GM12878 (cell line): ENCODE measurements at regions not wholly inside any gene's neighbourhood (a gene's known extent, or its start where the extent isn't known, plus 50 kb on each side); places are given as distances from the start of the nearest gene placed in this dataset.

ENCODE experiments used
- ATAC-seq: fragments of 200-7000 bp; cut with Tn5 transposase; 3 replicates; pipeline ENCODE4 v1.9.1; 2020; ENCODE audit warnings: mild to moderate bottlenecking, moderate library complexity
- BruUV-seq: library from RNA; stranded (reverse); fragments of 400-500 nt; replicated peaks from 2 replicates; lab custom pipeline; 2021; lab: Mats Ljungman, UMichigan
- CTCF ChIA-PET: fragments of 300-600 bp; sonication (Branson Sonifier 250); formaldehyde crosslinking; extraction: SDS; loops from one replicate; lab custom pipeline; 2021; ENCODE audit warnings: inconsistent platforms; lab: Yijun Ruan, JAX
- POLR2A ChIA-PET: fragments of 350-600 bp; formaldehyde crosslinking; extraction: SDS; loops from one replicate; lab custom pipeline; 2021; ENCODE audit warnings: inconsistent platforms; lab: Charles Lee
- RAD21 ChIA-PET: fragments of 300-600 bp; sonication (Branson Sonifier 250); formaldehyde crosslinking; loops from one replicate; lab custom pipeline; 2023; ENCODE audit warnings: antibody characterized with exemption; ENCODE audit not compliant: unreplicated experiment; lab: Charles Lee
- SMC1A ChIA-PET: fragments of 300-600 bp; sonication (Branson Sonifier 250); formaldehyde crosslinking; loops from one replicate; lab custom pipeline; 2023; ENCODE audit not compliant: unreplicated experiment, uncharacterized antibody; lab: Charles Lee
- DNase-seq: peaks from one replicate; pipeline ENCODE4 v3.0.0-alpha.2; 2011; ENCODE audit warnings: low read depth, low spot score
- FAIRE-seq: peaks from 3 replicates; lab custom pipeline; 2011; peaks lifted over from hg19 to GRCh38; lab: Jason Lieb, UNC
- H2AFZ ChIP-seq: 2 replicates; pipeline ENCODE4 v1.6.0; 2011; ENCODE audit warnings: low read depth, low read length, control low read depth; ENCODE audit not compliant: control insufficient read depth
- H3K27ac ChIP-seq: 2 replicates; pipeline ENCODE4 v1.5.1; 2011; ENCODE audit warnings: control low read depth; ENCODE audit not compliant: control insufficient read depth, insufficient read depth
- H3K27me3 ChIP-seq, 2 experiments: replicated peaks in 1 of 2; 2 replicates each; pipeline versions ENCODE4 v1.6.0 to v1.6.1; 2011; ENCODE audit warnings: low read length in 1 of 2; ENCODE audit not compliant: control insufficient read depth in 2 of 2, insufficient read depth in 2 of 2
- H3K36me3 ChIP-seq, 2 experiments: 2 replicates each; pipeline ENCODE4 v1.5.1; 2011; ENCODE audit warnings: low read length in 1 of 2; ENCODE audit not compliant: control insufficient read depth in 2 of 2, insufficient read depth in 2 of 2
- H3K4me1 ChIP-seq: 2 replicates; pipeline ENCODE4 v1.6.1; 2011; ENCODE audit warnings: mild to moderate bottlenecking, low read length, moderate library complexity, mixed read lengths; ENCODE audit not compliant: control insufficient read depth, insufficient read depth
- H3K4me2 ChIP-seq: 2 replicates; pipeline ENCODE4 v1.6.0; 2011; ENCODE audit warnings: control low read depth; ENCODE audit not compliant: control insufficient read depth, insufficient read depth
- H3K4me3 ChIP-seq: fragments of 200-600 bp; sonication (generic); 2 replicates; pipeline ENCODE4 v1.5.1; 2016
- H3K79me2 ChIP-seq: 2 replicates; pipeline ENCODE4 v1.6.0; 2011; ENCODE audit warnings: low read length; ENCODE audit not compliant: control insufficient read depth, insufficient read depth
- H3K9ac ChIP-seq: 2 replicates; pipeline ENCODE4 v1.8.0; 2011; ENCODE audit warnings: low read length, control low read depth, mixed read lengths; ENCODE audit not compliant: control insufficient read depth, insufficient read depth
- H3K9me3 ChIP-seq: replicated peaks from 3 replicates; pipeline ENCODE4 v1.5.1; 2011; ENCODE audit warnings: mild to moderate bottlenecking, low read length; ENCODE audit not compliant: control insufficient read depth, insufficient read depth
- H4K20me1 ChIP-seq: 2 replicates; pipeline ENCODE4 v1.6.0; 2011; ENCODE audit not compliant: control insufficient read depth, insufficient read depth
- ATF7 ChIP-seq: fragments of 450-650 bp; IDR thresholded peaks from 2 replicates; pipeline ENCODE4 v1.6.1; 2016; ENCODE audit warnings: low read depth, mild to moderate bottlenecking
- CBX5 ChIP-seq: sonication (generic); IDR thresholded peaks from 2 replicates; pipeline ENCODE4 v1.6.1; 2016; ENCODE audit warnings: low read depth, moderate library complexity, mild to moderate bottlenecking, inconsistent platforms
- FOXK2 ChIP-seq: fragments of 450-650 bp; IDR thresholded peaks from 2 replicates; pipeline ENCODE4 v1.6.1; 2017; ENCODE audit warnings: mild to moderate bottlenecking, moderate library complexity
- HCFC1 ChIP-seq: fragments of 150-350 bp; IDR thresholded peaks from 2 replicates; pipeline ENCODE4 v1.6.1; 2014; ENCODE audit warnings: low read length
- IRF4 ChIP-seq: IDR thresholded peaks from 2 replicates; pipeline ENCODE4 v1.6.1; 2011; ENCODE audit warnings: low read depth, low read length
- LARP7 ChIP-seq: fragments of 450-650 bp; IDR thresholded peaks from 2 replicates; pipeline ENCODE4 v1.6.1; 2017; ENCODE audit warnings: mild to moderate bottlenecking
- MYC ChIP-seq: IDR thresholded peaks from 2 replicates; pipeline ENCODE4 v1.6.1; 2011; ENCODE audit warnings: mild to moderate bottlenecking, low read length, moderate library complexity, inconsistent platforms; ENCODE audit not compliant: insufficient read depth, insufficient replicate concordance, insufficient read length, severe bottlenecking
- POLR2AphosphoS2 ChIP-seq: IDR thresholded peaks from 2 replicates; pipeline ENCODE4 v1.6.1; 2011; ENCODE audit warnings: low read depth, mild to moderate bottlenecking, low read length, improper control_type of control experiment, moderate library complexity
- RB1 ChIP-seq: fragments of 450-650 bp; formaldehyde crosslinking; IDR thresholded peaks from 2 replicates; pipeline ENCODE4 v1.6.1; 2017; ENCODE audit warnings: mild to moderate bottlenecking, borderline replicate concordance
- TCF12 ChIP-seq: IDR thresholded peaks from 2 replicates; pipeline ENCODE4 v1.6.1; 2011; ENCODE audit warnings: low read depth, mild to moderate bottlenecking, low read length
- ZNF24 ChIP-seq: fragments of 450-650 bp; IDR thresholded peaks from 2 replicates; pipeline ENCODE4 v1.6.1; 2017; ENCODE audit warnings: antibody characterized with exemption, mild to moderate bottlenecking
- in situ Hi-C: fragments of 300-500 bp; cut with MboI; formaldehyde crosslinking; loops from 9 replicates; pipeline ENCODE4 v1.14.3; 2018; ENCODE audit warnings: mixed read lengths
- intact Hi-C: fragments of 100-400 bp; cut with micrococcal nuclease; formaldehyde crosslinking; loops from one replicate; pipeline ENCODE4 v1.14.2; 2022; ENCODE audit not compliant: unreplicated experiment

DNA sequence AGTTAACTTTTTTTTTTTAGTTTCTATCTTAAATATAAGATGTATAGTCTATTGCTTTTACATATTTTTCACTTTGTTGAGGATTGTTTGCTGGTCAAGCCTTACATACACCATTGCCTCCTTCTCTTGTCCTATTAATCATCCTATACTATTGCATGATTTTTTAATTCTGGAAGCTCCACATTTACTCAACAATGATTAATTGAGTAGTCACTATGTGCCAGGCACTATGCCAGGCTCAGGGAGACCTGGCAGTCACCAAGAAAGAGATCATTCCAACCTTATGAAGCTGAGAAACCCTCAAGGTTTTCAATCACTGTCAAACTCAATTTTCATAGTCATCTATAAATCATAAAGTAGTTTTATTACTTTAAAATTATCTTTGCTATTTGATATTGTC, 626.2 kb downstream of the IGSF11 start:
- ChIA-PET CTCF (no interaction called here), POLR2A (no interaction called here), SMC1A (no interaction called here), RAD21 (no interaction called here)
- Histone ChIP-seq H2AFZ (no peak overlapping the region), H3K4me1 (no peaks in the 10 kb centered on the region), H4K20me1 (no peaks in the 10 kb centered on the region), H3K9me3 (no peaks in the 10 kb centered on the region; the same call in 2 of the 3 replicates), H3K27ac (no peak overlapping the region), H3K36me3 (no peaks in the 10 kb centered on the region), H3K9ac (no peak overlapping the region), H3K79me2 (no peaks in the 10 kb centered on the region), H3K4me3 (no peak overlapping the region), H3K27me3 (no peaks in the 10 kb centered on the region), H3K4me2 (no peak overlapping the region)
- no peak for FAIRE-seq
- no peak for TF ChIP-seq IRF4
- no peak for TF ChIP-seq ZNF24
- TF ChIP-seq FOXK2: no peak
- TF ChIP-seq RB1: no peak
- no peak for TF ChIP-seq CBX5
- TF ChIP-seq POLR2AphosphoS2: no peak
- no peak for TF ChIP-seq LARP7
- TF ChIP-seq MYC: no peak
- no peak for TF ChIP-seq HCFC1
- no peak for TF ChIP-seq TCF12
- TF ChIP-seq ATF7: no peak
- no peak for ATAC-seq
- BruUV-seq: no TSS peak
- in situ Hi-C loops: no loop called here
- DNase-seq: no peak
- intact Hi-C loops: no loop called here
